RWPE2 (cell line): ENCODE measurements at regions not wholly inside any gene's neighbourhood (a gene's known extent, or its start where the extent isn't known, plus 50 kb on each side); places are given as distances from the start of the nearest gene placed in this dataset.

Source experiments
- ATAC-seq: fragments of 200-7000 bp; cut with Tn5 transposase; 3 replicates; pipeline ENCODE4 v1.9.1; 2021; ENCODE audit warnings: low read depth
- DNase-seq: peaks from one replicate; pipeline ENCODE4 v3.0.0-alpha.2; 2020; ENCODE audit warnings: low spot score
- H3K27ac ChIP-seq: fragments of 450-650 bp; 2 replicates; pipeline ENCODE4 v1.5.1; 2017; ENCODE audit warnings: mild to moderate bottlenecking; ENCODE audit not compliant: poor library complexity, severe bottlenecking
- H3K27me3 ChIP-seq: fragments of 250-450 bp; sonication (Bioruptor Pico); 2 replicates; pipeline ENCODE4 v1.5.1; 2021; ENCODE audit warnings: mild to moderate bottlenecking, moderate library complexity; ENCODE audit not compliant: insufficient read depth, poor library complexity, severe bottlenecking
- H3K36me3 ChIP-seq: fragments of 250-450 bp; sonication (Bioruptor Pico); 2 replicates; pipeline ENCODE4 v1.5.1; 2020; ENCODE audit warnings: low read depth, mild to moderate bottlenecking, moderate library complexity
- H3K4me1 ChIP-seq: fragments of 250-450 bp; sonication (Bioruptor Pico); 2 replicates; pipeline ENCODE4 v1.5.1; 2021; ENCODE audit warnings: mild to moderate bottlenecking, moderate library complexity; ENCODE audit not compliant: insufficient read depth, poor library complexity, severe bottlenecking
- H3K4me3 ChIP-seq: fragments of 250-450 bp; sonication (Bioruptor Pico); 2 replicates; pipeline ENCODE4 v1.5.1; 2021; ENCODE audit warnings: mild to moderate bottlenecking, moderate library complexity; ENCODE audit not compliant: severe bottlenecking
- H3K9me3 ChIP-seq: fragments of 250-450 bp; sonication (Bioruptor Pico); 2 replicates; pipeline ENCODE4 v1.5.1; 2021; ENCODE audit warnings: mild to moderate bottlenecking, moderate library complexity; ENCODE audit not compliant: severe bottlenecking
- CTCF ChIP-seq: fragments of 450-650 bp; IDR thresholded peaks from one replicate; pipeline ENCODE4 v1.5.1; 2017; ENCODE audit warnings: mild to moderate bottlenecking, moderate library complexity; ENCODE audit not compliant: poor library complexity, severe bottlenecking

GRCh38 chrX:6812087-6812486 is 277.2 kb upstream of the VCX3A start:
- no peak for ATAC-seq

GRCh38 chrX:6810776-6811175 is 275.9 kb upstream of the VCX3A start:
- H3K27ac ChIP-seq = no peak overlapping the region
- H3K4me1 ChIP-seq = no peaks in the 10 kb centered on the region
- DNase-seq (no peak), ATAC-seq (no peak)
- H3K36me3 ChIP-seq = no peaks in the 10 kb centered on the region
- H3K27me3 ChIP-seq = no peaks in the 10 kb centered on the region
- no peak for TF ChIP-seq CTCF
- no peaks in the 10 kb centered on the region for H3K9me3 ChIP-seq
- H3K4me3 ChIP-seq = no peak overlapping the region

More at GRCh38 chrX:6812087-6812486, 277.2 kb upstream of the VCX3A start:
- no peaks in the 10 kb centered on the region for H3K9me3 ChIP-seq
- no peaks in the 10 kb centered on the region for H3K27me3 ChIP-seq
- no peak for DNase-seq
- no peak overlapping the region for H3K4me3 ChIP-seq
- TF ChIP-seq CTCF = no peak
- no peak overlapping the region for H3K27ac ChIP-seq
- no peaks in the 10 kb centered on the region for H3K4me1 ChIP-seq
- no peaks in the 10 kb centered on the region for H3K36me3 ChIP-seq

- Histone ChIP-seq H3K36me3 (no peaks in the 10 kb centered on the region), H3K4me3 (no peak overlapping the region), H3K27ac (no peak overlapping the region), H3K4me1 (no peaks in the 10 kb centered on the region), H3K27me3 (no peaks in the 10 kb centered on the region), H3K9me3 (no peaks in the 10 kb centered on the region)
- ATAC-seq (no peak), DNase-seq (no peak)
- TF ChIP-seq CTCF = no peak
Measured at GRCh38 chrX:6803607-6804006, 268.7 kb upstream of the VCX3A start.

- H3K4me1 ChIP-seq = no peaks in the 10 kb centered on the region
- no peaks in the 10 kb centered on the region for H3K36me3 ChIP-seq
- H3K27me3 ChIP-seq = no peaks in the 10 kb centered on the region
- DNase-seq = no peak
- no peak for TF ChIP-seq CTCF
- H3K27ac ChIP-seq = no peak overlapping the region
- no peak overlapping the region for H3K4me3 ChIP-seq
- no peaks in the 10 kb centered on the region for H3K9me3 ChIP-seq
- no peak for ATAC-seq
Measured at GRCh38 chrX:6793000-6793399, 258.1 kb upstream of the VCX3A start.

GRCh38 chrX:6783912-6784311 is 249.0 kb upstream of the VCX3A start:
- no peaks in the 10 kb centered on the region for H3K27me3 ChIP-seq

More at GRCh38 chrX:6783912-6784311, 249.0 kb upstream of the VCX3A start:
- H3K27ac ChIP-seq = no peak overlapping the region
- no peaks in the 10 kb centered on the region for H3K9me3 ChIP-seq
- no peaks in the 10 kb centered on the region for H3K36me3 ChIP-seq
- DNase-seq = no peak
- no peak for ATAC-seq
- H3K4me1 ChIP-seq = no peaks in the 10 kb centered on the region
- no peak overlapping the region for H3K4me3 ChIP-seq
- no peak for TF ChIP-seq CTCF
